ENCODE measurements at regions not wholly inside any gene's neighbourhood (a gene's known extent, or its start where the extent isn't known, plus 50 kb on each side); places are given as distances from the start of the nearest gene placed in this dataset.
"Not testable (repeated sequence)": the region's sequence is repeated elsewhere in the genome, so short reads cannot be mapped to it uniquely, and the experiment has no call there.

DNA sequence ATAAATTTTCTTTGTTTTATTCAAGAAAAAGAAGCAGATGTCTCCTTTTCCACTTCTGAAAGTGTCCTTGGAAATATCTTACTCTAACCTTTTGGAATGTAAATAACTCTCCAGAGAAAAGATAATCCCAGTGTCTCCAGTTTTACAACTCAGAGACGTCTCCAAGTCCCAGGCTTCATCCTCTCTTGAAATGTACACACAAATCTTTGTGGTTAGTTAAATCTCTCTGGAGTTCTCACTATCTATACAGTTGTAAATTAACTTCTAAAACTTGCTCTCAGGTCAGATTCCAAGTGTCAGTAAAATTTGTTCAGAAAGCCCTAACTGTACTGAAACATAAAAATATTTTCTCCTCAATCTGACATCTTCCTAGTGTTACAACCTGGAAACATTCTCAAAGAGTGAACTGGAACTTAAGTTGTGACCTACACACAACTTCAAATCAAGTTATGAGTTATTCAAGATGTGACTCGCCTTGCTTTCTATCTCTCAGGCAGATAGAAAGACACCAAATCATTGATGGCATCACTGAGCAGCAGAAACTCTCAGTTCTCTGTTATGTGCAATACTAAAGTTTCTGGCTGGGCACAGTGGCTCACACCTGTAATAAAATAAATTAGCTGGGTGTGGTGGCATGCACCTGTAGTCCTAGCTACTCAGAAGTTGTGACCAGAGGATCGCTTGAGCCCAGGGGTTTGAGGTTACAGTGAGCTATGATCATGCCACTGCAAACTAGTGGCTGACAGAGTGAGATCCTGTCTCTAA, 284.2 kb downstream of the RCHY1 start:
- no peak overlapping the region for H3K4me3 ChIP-seq (ENCODE audit: low read depth, low read length)
- TF ChIP-seq, protein P1, sequence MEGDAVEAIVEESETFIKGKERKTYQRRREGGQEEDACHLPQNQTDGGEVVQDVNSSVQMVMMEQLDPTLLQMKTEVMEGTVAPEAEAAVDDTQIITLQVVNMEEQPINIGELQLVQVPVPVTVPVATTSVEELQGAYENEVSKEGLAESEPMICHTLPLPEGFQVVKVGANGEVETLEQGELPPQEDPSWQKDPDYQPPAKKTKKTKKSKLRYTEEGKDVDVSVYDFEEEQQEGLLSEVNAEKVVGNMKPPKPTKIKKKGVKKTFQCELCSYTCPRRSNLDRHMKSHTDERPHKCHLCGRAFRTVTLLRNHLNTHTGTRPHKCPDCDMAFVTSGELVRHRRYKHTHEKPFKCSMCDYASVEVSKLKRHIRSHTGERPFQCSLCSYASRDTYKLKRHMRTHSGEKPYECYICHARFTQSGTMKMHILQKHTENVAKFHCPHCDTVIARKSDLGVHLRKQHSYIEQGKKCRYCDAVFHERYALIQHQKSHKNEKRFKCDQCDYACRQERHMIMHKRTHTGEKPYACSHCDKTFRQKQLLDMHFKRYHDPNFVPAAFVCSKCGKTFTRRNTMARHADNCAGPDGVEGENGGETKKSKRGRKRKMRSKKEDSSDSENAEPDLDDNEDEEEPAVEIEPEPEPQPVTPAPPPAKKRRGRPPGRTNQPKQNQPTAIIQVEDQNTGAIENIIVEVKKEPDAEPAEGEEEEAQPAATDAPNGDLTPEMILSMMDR (IDR thresholded peaks at IDR 0.05; ENCODE audit: low read depth, low read length) = no peak

DNA sequence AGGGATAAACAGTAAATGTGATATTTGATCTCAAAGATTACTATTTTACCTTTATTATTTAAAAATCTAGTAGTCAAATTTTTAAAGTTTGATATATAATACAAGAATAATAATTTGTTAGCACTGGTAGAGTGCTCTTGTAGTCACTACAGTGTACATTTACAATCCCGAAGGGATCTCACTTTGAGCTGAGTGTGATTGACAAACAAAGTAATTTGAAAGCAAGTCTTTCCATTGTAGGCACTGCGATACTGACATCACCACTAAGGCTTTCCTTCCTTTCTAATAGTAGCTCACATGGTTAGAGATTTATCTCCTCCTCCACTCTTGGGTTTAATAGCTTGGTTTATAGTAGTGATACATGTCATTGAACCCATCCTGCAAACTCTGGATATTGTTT, 280.6 kb downstream of the PARM1 start:
- H3K4me3 ChIP-seq (ENCODE audit: low read depth, low read length) = no peak overlapping the region
- TF ChIP-seq, protein P1 (IDR thresholded peaks at IDR 0.05; ENCODE audit: low read depth, low read length) = no peak

DNA sequence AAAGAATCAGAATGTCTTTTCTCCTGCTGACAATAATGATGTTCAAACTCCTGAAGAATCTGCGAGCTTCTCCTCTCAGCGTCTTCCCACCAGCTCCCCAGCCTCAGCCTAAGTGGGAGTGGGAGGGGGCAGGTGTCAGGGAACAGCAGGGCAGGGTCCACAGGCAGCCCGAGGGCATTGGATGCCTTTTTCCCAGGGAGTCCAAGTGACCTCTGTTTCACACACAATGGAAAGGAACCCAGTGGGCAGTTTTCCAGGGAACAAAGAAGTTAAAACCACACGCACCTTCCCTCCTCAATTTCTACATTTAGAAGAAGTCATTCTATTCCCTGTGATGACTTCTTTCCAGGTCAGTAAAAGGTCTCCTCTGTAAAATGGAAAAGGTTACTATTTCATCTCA, 278.5 kb downstream of the PARM1 start:
- TF ChIP-seq, protein P1 (IDR thresholded peaks at IDR 0.05; ENCODE audit: low read depth, low read length) = no peak
- no peak overlapping the region for H3K4me3 ChIP-seq (ENCODE audit: low read depth, low read length)

- no peak overlapping the region for H3K4me3 ChIP-seq (ENCODE audit: low read depth, low read length)
- TF ChIP-seq, protein P1 (IDR thresholded peaks at IDR 0.05; ENCODE audit: low read depth, low read length) = no peak
Observed at GRCh38 chr4:75207902-75208301, 275.0 kb downstream of the PARM1 start.

DNA sequence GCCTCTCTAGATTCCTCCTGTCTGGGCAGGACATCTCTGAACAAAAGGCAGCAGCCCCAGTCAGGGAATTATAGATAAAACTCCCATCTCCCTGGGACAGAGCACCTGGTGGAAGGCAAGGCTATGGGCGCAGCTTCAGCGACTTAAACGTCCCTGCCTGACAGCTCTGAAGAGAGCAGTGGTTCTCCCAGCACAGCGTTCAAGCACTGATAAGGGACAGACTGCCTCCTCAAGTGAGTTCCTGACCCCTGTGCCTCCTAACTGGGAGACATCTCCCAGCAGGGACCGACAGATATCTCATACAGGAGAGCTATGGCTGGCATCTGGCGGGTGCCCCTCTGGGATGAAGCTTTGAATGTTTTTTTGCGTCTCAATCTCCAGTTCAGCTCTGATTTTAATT, 262.2 kb downstream of the PARM1 start:
- H3K4me3 ChIP-seq (ENCODE audit: low read depth, low read length) = no peak overlapping the region
- TF ChIP-seq, protein P1 (IDR thresholded peaks at IDR 0.05; ENCODE audit: low read depth, low read length) = no peak

DNA sequence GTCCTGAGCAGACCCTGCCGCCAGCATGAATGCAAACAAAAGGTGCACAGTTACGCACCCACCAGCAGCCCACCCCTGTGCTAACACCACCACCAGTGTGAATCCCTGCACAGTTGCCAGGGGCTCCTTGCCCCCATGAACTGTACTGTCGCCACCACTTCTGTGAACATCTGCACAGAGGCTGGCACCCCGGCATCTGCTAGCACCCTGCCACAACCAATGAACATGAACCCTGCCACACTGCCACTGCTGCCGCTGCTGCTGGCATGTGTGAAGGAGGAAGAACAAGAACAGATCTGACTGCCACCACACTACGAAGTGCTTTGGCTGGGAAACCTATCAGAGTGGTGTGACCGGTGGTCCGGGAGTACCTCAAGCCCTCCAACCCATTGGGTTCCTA, 261.3 kb downstream of the PARM1 start:
- H3K4me3 ChIP-seq (ENCODE audit: low read depth, low read length) = no peak overlapping the region
- TF ChIP-seq, protein P1 (IDR thresholded peaks at IDR 0.05; ENCODE audit: low read depth, low read length) = no peak

GRCh38 chr4:75192182-75192581, 259.3 kb downstream of the PARM1 start:
- not testable (repeated sequence) for H3K4me3 ChIP-seq (ENCODE audit: low read depth, low read length)
